Prostate gland (tissue), 2 donors: ENCODE measurements at regions not wholly inside any gene's neighbourhood (a gene's known extent, or its start where the extent isn't known, plus 50 kb on each side); places are given as distances from the start of the nearest gene placed in this dataset.

Experiments used
- DNase-seq: peaks from one replicate; pipeline ENCODE4 v3.0.0-alpha.2; 2019; ENCODE audit warnings: low spot score
- H3K27ac ChIP-seq, 2 donors: fragments of 200-600 bp; sonication (generic); 2 replicates each; pipeline ENCODE4 v1.5.1; 2017 to 2019
- H3K27me3 ChIP-seq: fragments of 200-600 bp; sonication (generic); replicated peaks from 2 replicates; pipeline ENCODE4 v1.5.1; 2019; ENCODE audit not compliant: insufficient read depth
- H3K36me3 ChIP-seq, 2 donors: fragments of 200-600 bp; sonication (generic); 1 replicate in 1 of 2; 2 replicates in 1 of 2; pipeline versions ENCODE4 v1.5.1 to v1.8.1; 2017 to 2019
- H3K4me1 ChIP-seq: fragments of 200-600 bp; sonication (generic); replicated peaks from 2 replicates; pipeline ENCODE4 v1.5.1; 2019
- H3K4me3 ChIP-seq, 2 donors: fragments of 200-600 bp; sonication (generic); 2 replicates each; pipeline ENCODE4 v1.5.1; 2017 to 2019
- H3K9me3 ChIP-seq: fragments of 200-600 bp; sonication (generic); 2 replicates; pipeline ENCODE4 v1.5.1; 2017
- POLR2A ChIP-seq: fragments of 450-650 bp; IDR thresholded peaks from one replicate; pipeline ENCODE4 v1.6.1; 2016; ENCODE audit warnings: antibody characterized with exemption, mild to moderate bottlenecking
- POLR2AphosphoS5 ChIP-seq: sonication (generic); formaldehyde crosslinking; IDR thresholded peaks from one replicate; pipeline ENCODE4 v1.6.1; 2017; ENCODE audit warnings: antibody characterized with exemption
- WGBS: methylation state at CpG from one replicate; pipeline ENCODE4 v1.1.5; 2018; 5-methylcytosine and 5-hydroxymethylcytosine counted together
- intact Hi-C: fragments of 100-400 bp; cut with DNase I; formaldehyde crosslinking; loops from one replicate; pipeline ENCODE4 v1.14.2; 2022
- TF ChIP-seq, protein P1 (sequence below), 4 experiments: fragments of 200-600 bp in 2 of 4; fragments of 450-650 bp in 2 of 4; sonication (generic) in 2 of 4; IDR thresholded peaks; 1 replicate in 3 of 4; 2 replicates in 1 of 4; pipeline ENCODE4 v1.5.1; 2016 to 2019; ENCODE audit warnings: antibody characterized with exemption in 4 of 4, mild to moderate bottlenecking in 2 of 4, moderate library complexity in 2 of 4

DNA sequence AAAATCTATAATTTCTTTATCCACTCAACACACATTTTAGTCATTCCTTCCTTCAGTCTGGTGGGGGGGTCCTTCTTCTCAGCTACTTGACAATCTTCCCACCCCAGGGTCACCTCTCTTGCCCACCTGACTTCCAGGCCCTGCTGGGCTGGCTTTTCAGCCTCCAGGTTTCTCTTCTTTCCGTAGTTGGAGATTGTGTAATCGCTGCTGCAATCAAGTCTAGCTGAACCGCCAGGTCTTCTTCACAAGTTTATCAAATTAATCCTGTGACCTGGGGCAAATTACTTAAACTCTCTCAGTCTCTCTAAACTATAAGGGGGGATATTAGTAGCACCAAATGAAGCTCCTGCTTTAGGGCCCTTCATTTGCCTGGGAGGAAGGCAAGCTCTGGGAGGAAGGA lies 102.9 kb upstream of the TNIP3 start:
- H3K27me3 ChIP-seq, result no peaks in the 10 kb centered on the region
- 62% methylated on average over 3 of the region's 3 CpGs for WGBS

DNA sequence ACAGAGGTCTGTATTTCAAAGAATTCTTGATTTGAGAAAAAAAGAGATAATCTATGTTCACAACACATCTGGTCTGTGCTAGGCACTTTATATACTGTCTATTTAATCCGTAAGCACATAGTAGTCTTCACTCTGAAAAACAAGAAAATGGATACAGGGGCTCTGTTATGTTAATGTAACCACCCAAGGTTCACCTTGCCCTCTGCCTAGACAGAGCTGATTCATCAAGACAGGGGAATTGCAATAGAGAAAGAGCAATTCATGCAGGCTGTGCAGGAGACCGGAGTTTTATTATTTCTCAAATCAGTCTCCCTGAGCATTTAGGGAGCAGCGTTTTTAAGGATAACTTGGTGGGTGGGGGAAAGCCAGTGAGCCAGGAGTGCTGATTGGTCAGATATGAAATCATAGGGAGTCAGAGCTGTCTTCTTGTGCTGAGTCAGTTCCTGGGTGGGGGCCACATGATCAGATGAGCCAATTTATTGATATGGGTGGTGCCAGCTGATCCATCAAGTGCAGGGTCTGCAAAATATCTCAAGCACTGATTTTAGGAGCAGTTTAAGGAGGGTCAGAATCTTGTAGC lies 92.9 kb upstream of the TNIP3 start:
- Histone ChIP-seq H3K36me3 (no peaks in the 10 kb centered on the region), H3K4me3 (no peak overlapping the region), H3K4me1 (no peaks in the 10 kb centered on the region), H3K9me3 (no peaks in the 10 kb centered on the region), H3K27me3 (no peaks in the 10 kb centered on the region), H3K27ac (no peak overlapping the region)
- no peak for DNase-seq
- TF ChIP-seq POLR2A, result no peak
- no peak for TF ChIP-seq POLR2AphosphoS5
- TF ChIP-seq, protein P1, sequence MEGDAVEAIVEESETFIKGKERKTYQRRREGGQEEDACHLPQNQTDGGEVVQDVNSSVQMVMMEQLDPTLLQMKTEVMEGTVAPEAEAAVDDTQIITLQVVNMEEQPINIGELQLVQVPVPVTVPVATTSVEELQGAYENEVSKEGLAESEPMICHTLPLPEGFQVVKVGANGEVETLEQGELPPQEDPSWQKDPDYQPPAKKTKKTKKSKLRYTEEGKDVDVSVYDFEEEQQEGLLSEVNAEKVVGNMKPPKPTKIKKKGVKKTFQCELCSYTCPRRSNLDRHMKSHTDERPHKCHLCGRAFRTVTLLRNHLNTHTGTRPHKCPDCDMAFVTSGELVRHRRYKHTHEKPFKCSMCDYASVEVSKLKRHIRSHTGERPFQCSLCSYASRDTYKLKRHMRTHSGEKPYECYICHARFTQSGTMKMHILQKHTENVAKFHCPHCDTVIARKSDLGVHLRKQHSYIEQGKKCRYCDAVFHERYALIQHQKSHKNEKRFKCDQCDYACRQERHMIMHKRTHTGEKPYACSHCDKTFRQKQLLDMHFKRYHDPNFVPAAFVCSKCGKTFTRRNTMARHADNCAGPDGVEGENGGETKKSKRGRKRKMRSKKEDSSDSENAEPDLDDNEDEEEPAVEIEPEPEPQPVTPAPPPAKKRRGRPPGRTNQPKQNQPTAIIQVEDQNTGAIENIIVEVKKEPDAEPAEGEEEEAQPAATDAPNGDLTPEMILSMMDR (IDR thresholded peaks at IDR 0.05), result no peak
- 79% methylated on average over 3 of the region's 3 CpGs for WGBS
- intact Hi-C loops, result loop anchor here (10.0 kb wide), 1 partner anchor 1102 kb away; no protein-coding TSS in a partner anchor

More for the DNA sequence above, 102.9 kb upstream of the TNIP3 start:
- intact Hi-C loops, result no loop called here
- H3K4me3 ChIP-seq, result no peak overlapping the region
- DNase-seq, result no peak
- H3K36me3 ChIP-seq, result no peaks in the 10 kb centered on the region
- no peak overlapping the region for H3K27ac ChIP-seq
- no peak for TF ChIP-seq POLR2AphosphoS5
- TF ChIP-seq, protein P1 (IDR thresholded peaks at IDR 0.05), result no peak
- no peak for TF ChIP-seq POLR2A
- no peaks in the 10 kb centered on the region for H3K9me3 ChIP-seq
- H3K4me1 ChIP-seq, result no peaks in the 10 kb centered on the region

DNA sequence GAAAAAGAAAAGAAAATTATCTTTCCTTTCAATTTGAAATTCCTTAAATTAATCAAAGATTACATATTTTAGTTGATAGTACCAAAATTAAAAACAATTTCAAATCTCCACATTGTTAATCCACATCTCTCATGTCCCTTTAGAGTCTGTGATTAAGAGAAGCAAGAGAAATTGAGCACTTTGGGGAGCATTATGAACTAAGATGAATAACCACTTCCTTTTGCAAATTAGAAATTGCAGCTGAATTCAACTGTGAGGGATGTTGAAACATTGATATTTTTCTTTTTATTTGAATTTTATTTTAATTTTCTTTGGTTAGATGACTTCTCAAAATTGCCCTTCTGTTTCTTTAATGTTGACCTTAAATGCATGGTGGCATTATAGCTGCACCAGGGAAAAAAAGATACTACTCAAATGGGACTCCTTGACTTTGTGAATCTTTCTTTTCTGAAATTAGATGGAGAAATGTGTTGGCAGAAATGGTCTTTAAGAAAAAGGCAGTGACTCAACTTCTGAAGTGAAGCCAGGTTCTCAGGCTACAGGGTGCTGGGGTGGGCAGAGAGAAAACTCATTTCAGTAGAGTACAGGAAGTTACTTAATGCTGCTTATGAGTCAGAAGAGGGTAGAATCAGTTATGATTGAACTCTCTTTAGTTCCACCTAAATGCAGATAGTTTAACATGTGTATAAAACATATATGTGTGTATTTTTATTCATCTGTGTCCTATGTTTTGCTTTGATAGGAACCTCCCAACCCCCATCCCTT lies 92.0 kb upstream of the TNIP3 start:
- TF ChIP-seq POLR2AphosphoS5, result no peak
- TF ChIP-seq, protein P1 (IDR thresholded peaks at IDR 0.05), result no peak
- TF ChIP-seq POLR2A, result no peak
- no peak for DNase-seq
- H3K27me3 ChIP-seq, result no peaks in the 10 kb centered on the region
- no peaks in the 10 kb centered on the region for H3K36me3 ChIP-seq
- no peaks in the 10 kb centered on the region for H3K4me1 ChIP-seq
- no peak overlapping the region for H3K4me3 ChIP-seq
- intact Hi-C loops, result loop anchor here (10.0 kb wide), 1 partner anchor 1101 kb away; no protein-coding TSS in a partner anchor
- H3K9me3 ChIP-seq, result no peaks in the 10 kb centered on the region
- no peak overlapping the region for H3K27ac ChIP-seq

DNA sequence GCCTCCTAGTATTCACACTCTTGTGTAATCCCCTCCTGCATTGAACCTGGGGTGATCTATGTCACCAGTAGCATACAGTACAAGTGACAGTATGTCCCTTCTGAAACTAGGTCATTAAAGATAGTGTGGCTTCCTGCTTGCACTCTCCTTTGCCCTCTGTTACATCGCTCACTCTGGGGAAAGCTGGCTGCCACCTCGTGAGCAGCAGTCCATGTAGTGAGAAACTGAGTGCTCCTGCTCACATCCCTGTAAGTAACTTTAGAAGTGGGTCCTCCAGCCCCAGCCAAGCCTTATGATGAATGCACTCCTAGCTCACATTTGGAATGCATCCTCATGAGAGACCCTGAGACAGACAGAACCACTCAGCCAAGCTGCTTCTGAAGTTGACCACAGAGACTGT lies 89.8 kb upstream of the TNIP3 start:
- DNase-seq, result no peak
- TF ChIP-seq POLR2A, result no peak
- no peak for TF ChIP-seq POLR2AphosphoS5
- TF ChIP-seq, protein P1 (IDR thresholded peaks at IDR 0.05), result no peak
- H3K36me3 ChIP-seq, result no peaks in the 10 kb centered on the region
- H3K27ac ChIP-seq, result no peak overlapping the region
- no peaks in the 10 kb centered on the region for H3K4me1 ChIP-seq
- no peaks in the 10 kb centered on the region for H3K27me3 ChIP-seq
- 86% methylated on average over 2 of the region's 2 CpGs for WGBS
- no peaks in the 10 kb centered on the region for H3K9me3 ChIP-seq
- intact Hi-C loops, result loop anchor here (10.0 kb wide), 1 partner anchor 1099 kb away; no protein-coding TSS in a partner anchor
- no peak overlapping the region for H3K4me3 ChIP-seq
